Neural crest cell (in vitro differentiated cells): ENCODE measurements at regions not wholly inside any gene's neighbourhood (a gene's known extent, or its start where the extent isn't known, plus 50 kb on each side); places are given as distances from the start of the nearest gene placed in this dataset.
A peak's percentile ranks its signal among the peaks of the same experiment; 100 is the strongest.

Experiments
- DNase-seq: peaks from one replicate; pipeline ENCODE4 v3.0.0; 2021; ENCODE audit warnings: low read depth, mixed read lengths, low spot score
- H3K27ac Mint-ChIP-seq: one replicate; pipeline ENCODE4 v1.8.0; 2021; ENCODE audit warnings: mild to moderate bottlenecking, mixed read lengths; ENCODE audit not compliant: unreplicated experiment
- H3K27me3 Mint-ChIP-seq: 2 replicates; pipeline ENCODE4 v1.8.0; 2021; ENCODE audit warnings: low read depth, mild to moderate bottlenecking, mixed read lengths
- H3K36me3 Mint-ChIP-seq: 2 replicates; pipeline ENCODE4 v1.8.0; 2021; ENCODE audit warnings: low read depth, mild to moderate bottlenecking, mixed read lengths
- H3K4me1 Mint-ChIP-seq: 2 replicates; pipeline ENCODE4 v1.8.0; 2021; ENCODE audit warnings: mixed read lengths
- H3K4me3 Mint-ChIP-seq: one replicate; pipeline ENCODE4 v1.8.0; 2021; ENCODE audit warnings: mild to moderate bottlenecking, mixed read lengths
- H3K9me3 Mint-ChIP-seq: 2 replicates; pipeline ENCODE4 v1.8.0; 2021; ENCODE audit warnings: mixed read lengths
- TF ChIP-seq, protein P1 (sequence below): fragments of 200-600 bp; sonication (generic); conservative IDR thresholded peaks from 2 replicates; pipeline ENCODE4 v1.5.0; 2021; ENCODE audit warnings: antibody characterized with exemption, mild to moderate bottlenecking

DNA sequence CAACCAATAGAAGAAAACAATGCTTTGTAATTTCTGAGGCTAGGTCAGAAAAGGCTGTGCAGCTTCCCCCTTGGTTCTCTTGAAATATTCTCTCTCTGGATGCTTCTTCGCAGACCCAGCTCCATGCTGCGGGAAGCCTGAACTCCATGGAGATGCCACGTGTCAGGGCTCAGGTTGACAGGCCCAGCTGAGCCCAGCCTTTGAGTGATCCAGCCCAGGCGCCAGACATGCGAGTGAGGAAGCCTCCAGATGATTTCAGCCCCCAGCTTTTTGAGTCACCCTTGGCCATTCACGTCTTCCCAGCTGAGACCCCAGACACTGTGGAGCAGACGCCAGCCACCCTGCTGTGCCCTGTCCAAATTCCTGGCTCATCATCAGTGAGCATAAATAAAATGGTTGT is 378.4 kb upstream of the NRP1 start:
- TF ChIP-seq, protein P1, sequence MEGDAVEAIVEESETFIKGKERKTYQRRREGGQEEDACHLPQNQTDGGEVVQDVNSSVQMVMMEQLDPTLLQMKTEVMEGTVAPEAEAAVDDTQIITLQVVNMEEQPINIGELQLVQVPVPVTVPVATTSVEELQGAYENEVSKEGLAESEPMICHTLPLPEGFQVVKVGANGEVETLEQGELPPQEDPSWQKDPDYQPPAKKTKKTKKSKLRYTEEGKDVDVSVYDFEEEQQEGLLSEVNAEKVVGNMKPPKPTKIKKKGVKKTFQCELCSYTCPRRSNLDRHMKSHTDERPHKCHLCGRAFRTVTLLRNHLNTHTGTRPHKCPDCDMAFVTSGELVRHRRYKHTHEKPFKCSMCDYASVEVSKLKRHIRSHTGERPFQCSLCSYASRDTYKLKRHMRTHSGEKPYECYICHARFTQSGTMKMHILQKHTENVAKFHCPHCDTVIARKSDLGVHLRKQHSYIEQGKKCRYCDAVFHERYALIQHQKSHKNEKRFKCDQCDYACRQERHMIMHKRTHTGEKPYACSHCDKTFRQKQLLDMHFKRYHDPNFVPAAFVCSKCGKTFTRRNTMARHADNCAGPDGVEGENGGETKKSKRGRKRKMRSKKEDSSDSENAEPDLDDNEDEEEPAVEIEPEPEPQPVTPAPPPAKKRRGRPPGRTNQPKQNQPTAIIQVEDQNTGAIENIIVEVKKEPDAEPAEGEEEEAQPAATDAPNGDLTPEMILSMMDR, result no peak
- Mint-ChIP-seq H3K27ac (peak overlapping the region; percentile 65), H3K4me1 (peaks cover 7% of the 10 kb centered on the region), H3K4me3 (no peak overlapping the region), H3K27me3 (no peaks in the 10 kb centered on the region), H3K36me3 (no peaks in the 10 kb centered on the region), H3K9me3 (no peaks in the 10 kb centered on the region)
- DNase-seq, result no peak

DNA sequence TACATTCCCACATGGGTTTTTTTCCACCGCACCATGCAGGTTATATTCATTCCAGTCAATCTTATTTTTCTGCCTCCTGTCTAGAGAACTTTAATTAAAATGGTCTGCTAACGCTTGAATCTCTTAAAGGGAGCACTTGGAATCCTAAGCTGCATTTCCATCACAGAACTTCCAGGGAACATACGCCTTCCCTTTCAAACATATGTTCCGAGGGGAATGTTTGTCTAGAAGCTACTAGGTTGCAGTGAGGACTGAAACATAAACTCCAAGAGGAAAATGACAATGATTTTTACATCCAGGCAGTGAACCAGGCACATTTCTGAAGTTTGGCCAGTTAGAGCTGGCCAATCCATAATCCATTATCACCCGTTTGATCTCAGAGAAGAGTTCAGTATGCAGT is 375.5 kb upstream of the NRP1 start:
- H3K27me3 Mint-ChIP-seq, result no peaks in the 10 kb centered on the region
- no peak for DNase-seq
- no peak overlapping the region for H3K27ac Mint-ChIP-seq
- no peaks in the 10 kb centered on the region for H3K9me3 Mint-ChIP-seq
- H3K36me3 Mint-ChIP-seq, result no peaks in the 10 kb centered on the region
- TF ChIP-seq, protein P1, result no peak
- H3K4me3 Mint-ChIP-seq, result no peak overlapping the region
- no peaks in the 10 kb centered on the region for H3K4me1 Mint-ChIP-seq

DNA sequence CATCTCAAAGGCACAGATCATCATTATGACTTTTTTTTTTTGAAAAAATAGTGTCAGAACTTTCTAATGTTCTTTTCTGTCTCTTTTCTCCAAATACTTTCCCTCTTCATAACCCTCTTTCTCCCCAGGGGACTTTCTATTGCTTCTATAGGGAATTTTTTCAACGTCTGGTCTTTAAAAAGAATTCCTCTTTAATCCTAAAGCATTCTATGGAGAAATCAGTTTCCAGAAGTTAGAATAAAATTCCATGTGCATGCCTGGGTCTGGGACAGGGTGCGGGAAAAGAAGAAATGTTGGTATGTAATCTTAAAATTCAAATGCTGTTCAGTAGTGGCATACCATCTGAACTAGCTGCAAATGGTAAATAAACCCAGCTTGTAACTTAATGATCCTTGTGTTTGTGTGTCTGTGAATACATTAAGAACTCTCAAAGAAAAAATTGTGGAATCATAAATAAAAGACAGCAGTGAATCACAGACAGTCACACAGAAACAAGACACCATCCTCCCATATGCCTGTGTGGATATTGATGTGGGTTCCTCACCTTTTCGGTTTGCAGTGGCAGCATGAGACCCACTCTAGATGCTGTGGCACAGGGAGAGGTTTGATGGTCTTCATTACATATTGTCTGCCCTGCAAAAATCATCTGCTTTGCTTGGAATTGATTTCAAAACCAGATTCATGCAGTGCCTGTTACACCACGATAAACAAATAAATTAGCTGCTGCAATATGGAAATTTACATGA is 374.7 kb upstream of the NRP1 start:
- TF ChIP-seq, protein P1, result no peak
- H3K9me3 Mint-ChIP-seq, result no peaks in the 10 kb centered on the region
- H3K4me3 Mint-ChIP-seq, result no peak overlapping the region
- H3K36me3 Mint-ChIP-seq, result no peaks in the 10 kb centered on the region
- no peak for DNase-seq
- H3K27me3 Mint-ChIP-seq, result no peaks in the 10 kb centered on the region
- H3K4me1 Mint-ChIP-seq, result peaks cover 7% of the 10 kb centered on the region
- no peak overlapping the region for H3K27ac Mint-ChIP-seq

DNA sequence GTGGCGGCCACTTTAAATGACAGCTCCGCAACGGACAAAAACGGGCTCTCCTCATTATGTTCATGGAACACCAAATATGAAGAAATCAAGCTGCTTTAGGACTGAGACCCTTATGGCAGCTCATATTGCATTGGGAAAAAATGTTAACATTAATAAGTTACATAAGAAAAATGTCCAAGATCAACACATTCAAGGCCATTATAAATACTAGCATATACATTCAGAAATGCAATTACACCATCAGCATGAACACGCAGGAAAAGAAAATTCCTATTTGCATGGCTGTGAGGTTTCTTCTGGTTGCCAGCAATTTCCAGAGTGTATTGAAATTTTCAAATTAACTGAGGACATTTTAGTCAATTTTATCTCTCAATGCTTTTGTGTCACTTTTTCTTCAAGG is 374.1 kb upstream of the NRP1 start:
- TF ChIP-seq, protein P1, result no peak
- no peak for DNase-seq
- H3K4me3 Mint-ChIP-seq, result no peak overlapping the region
- H3K9me3 Mint-ChIP-seq, result no peaks in the 10 kb centered on the region
- no peaks in the 10 kb centered on the region for H3K36me3 Mint-ChIP-seq
- H3K27me3 Mint-ChIP-seq, result no peaks in the 10 kb centered on the region
- peaks cover 9% of the 10 kb centered on the region for H3K4me1 Mint-ChIP-seq
- no peak overlapping the region for H3K27ac Mint-ChIP-seq

DNA sequence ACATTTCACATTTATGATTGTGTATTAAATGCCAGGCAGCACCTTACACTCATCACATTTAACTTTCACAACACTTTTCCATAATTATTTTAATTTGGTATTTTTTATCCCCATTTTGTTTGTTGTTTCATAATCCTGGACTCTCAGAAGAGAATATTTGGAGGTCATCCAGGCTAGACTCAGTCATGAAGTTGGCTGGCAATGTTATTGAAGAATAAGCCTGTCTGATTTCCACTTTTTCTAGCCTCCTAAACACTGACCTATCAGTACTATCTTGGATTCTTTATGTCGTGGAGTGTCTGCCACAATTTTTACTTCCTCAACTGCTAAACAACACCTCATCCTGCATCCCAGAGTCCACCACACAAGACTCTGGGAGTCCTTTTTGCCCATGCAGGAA is 372.3 kb upstream of the NRP1 start:
- TF ChIP-seq, protein P1, result no peak
- Mint-ChIP-seq H3K27ac (no peak overlapping the region), H3K9me3 (no peaks in the 10 kb centered on the region), H3K36me3 (no peaks in the 10 kb centered on the region), H3K27me3 (no peaks in the 10 kb centered on the region), H3K4me1 (peaks cover 9% of the 10 kb centered on the region), H3K4me3 (no peak overlapping the region)
- DNase-seq, result no peak
